NCI-H446 treated with DMSO at 0.1 percent for 48 hours (cell line): ENCODE measurements at regions not wholly inside any gene's neighbourhood (a gene's known extent, or its start where the extent isn't known, plus 50 kb on each side); places are given as distances from the start of the nearest gene placed in this dataset.

Source experiments
- DNase-seq: peaks from one replicate; lab custom pipeline; 2025; lab: John Stamatoyannopoulos, UW

DNA sequence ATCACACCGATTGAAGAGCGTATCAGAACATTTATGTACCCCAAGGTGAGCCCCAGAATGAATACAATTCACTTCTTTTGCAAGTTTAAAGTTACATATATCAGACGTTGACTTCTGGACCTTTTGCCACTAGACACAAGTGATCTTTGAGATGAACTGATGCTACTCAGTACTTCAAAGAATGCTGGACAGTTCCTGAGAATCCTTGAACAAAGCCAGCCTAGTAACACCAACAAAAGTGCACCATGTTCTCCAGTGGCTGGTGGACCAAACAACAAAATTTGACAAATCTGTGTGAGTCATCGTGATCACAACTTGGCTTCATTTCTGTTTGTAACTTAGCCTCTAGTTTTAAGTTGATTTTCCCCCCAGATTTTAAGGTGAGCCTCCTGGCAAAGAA lies 355.7 kb downstream of the SOX2 start:
- no peak for DNase-seq

DNA sequence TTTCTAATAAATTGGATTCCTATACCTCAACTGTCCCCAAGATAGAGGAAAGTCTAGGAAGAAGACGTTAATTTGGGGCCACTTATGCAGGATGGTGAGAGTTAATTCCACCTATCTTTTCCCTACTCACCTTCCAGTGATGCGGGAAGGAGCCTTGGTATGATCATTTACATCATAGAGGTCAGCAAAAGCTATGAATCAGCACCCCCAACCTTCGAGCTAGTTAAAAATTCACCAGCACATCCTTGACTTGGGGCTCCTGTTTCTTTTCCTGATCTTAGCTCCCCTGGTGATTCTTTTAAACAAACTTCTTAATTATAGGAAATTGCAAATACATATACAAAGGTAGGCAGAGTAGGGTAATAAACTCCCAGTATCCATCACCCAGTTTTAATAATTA lies 366.6 kb downstream of the SOX2 start:
- DNase-seq = no peak

DNA sequence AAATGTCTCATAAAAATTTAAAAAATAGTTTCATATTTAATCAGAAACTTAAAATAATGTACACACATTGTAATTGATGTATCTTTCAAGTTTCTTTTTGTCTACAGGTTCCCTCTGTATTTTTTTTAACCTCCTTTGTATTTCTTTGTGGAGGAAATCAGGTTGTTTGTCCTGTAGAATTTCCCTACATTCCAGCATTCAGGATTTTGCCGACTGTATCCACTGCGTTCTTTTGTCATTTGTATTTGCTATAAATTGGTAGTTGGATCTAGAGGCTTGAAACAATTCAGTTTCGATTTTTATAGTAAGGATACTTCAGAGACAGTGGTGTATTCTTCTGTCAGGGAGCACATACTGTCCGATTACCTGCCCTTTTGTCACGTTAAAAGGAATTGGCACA lies 367.2 kb downstream of the SOX2 start:
- no peak for DNase-seq

DNA sequence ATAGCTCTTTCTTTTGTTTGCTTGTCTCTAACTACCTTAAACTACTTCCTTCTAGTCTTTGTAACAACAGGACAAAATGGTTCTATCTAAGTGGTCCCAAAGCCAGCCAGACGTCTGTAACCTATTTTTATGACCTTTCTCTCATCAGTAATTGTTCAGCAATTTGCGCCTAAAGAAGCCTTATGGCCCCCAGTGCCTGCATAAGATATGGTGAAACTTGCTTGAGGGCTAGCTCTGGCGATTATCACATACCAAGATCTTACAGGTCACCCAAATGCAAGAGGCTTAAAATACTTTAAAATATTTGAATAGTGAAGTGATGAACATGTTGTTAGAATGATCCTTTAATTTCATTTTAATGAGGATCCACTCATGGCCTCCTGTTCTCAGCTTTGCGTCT lies 369.4 kb downstream of the SOX2 start:
- DNase-seq = no peak

DNA sequence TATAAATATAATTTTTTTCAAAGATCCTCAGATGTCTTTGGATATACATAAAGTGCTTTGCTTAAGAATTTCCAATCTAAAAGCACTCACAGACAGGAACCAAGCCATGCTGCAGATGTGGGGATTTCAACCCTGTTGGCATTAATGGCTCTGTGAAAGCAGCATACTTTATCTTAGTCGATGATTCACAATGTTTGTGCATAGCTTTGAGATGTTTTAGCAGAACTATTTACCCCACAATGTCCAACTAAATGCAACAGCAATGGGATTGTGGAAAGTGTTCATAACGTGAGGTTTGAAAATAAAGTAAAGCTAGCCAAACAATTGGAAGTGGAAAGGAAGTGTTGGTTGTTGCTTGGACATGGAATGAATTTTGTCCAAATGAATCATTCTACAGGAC lies 371.4 kb downstream of the SOX2 start:
- no peak for DNase-seq

DNA sequence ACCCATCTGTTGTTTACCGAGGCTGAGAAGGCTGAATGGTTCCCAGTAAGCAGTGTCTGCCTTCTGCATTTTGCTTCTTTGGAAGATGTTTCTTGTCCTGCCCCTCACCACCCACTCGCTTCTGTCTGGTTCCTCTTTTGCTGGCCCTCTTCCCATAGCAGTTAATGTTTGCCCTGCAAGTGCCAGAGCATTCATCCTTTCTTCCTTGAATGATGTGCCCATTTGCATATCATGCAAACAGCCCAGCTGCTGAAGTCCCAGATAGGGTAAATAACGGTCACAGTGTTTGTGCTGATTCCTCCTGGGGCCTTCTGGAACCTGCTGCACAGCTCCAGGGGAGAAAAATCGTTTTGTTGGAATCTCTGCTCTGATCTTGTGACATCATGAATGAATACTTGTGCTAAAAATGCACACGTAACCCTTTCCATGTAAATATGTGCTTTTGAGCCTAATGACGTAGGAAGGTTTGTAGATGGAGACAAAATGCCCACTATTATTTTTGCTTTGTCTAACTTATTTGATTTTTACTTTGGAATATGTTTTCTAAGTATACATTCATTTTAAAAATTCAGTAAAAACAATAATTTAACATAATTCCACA lies 381.0 kb downstream of the SOX2 start:
- peak; percentile 97 for DNase-seq

DNA sequence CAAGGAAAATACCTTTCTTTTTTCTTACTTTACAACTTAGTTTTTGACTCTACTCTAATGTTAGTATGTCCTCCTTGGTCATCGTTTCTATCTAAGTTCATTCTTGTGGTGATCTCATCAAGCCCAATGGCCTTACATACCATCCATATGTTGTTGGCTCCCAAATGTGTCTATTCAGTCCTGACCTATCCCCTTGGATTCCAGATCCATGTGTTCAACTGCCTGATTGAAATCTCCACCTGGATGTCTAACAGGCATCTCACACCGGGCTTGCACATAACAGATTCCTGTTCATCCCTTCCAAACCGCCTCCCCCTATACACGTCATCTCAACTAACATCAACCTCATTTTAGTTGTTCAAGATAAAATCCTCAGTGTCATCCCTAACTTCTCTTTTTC lies 382.6 kb downstream of the SOX2 start:
- DNase-seq = no peak

DNA sequence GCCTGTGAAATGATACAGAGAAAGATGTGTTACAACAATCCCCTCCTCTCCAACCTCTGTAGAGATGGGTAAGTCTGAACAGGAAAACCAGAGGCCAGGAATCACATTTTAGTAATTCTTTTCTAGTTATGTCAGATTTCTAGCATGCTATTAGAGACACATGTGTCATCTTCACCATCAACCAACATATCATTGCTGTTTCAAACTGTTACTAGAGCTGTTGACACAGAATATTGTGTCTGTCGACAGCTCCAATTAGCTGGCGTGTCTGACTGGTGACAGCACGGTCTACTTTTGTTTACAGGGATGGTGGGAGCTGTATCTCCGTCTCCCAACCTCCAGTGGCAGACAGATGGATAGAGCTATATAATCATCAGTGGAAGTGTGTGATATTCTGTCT lies 393.2 kb downstream of the SOX2 start:
- no peak for DNase-seq

DNA sequence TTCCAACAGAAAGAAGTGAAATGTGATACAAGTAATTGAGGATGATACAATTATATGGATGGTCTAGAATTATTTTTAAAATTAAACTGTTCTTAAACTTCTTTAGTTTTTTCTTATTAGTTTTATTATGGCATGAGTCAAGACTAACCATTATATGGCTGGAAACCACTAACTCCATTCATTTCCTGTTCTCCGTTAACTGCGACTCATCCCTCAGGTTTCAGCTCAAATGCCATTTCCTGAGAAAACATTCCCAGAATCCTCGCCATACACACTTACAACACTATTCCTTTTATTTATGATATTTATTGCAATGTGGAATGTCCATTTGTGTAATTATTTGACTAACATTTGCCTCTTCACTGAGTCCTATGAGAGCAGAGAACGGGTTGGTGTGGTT lies 394.1 kb downstream of the SOX2 start:
- DNase-seq = no peak

DNA sequence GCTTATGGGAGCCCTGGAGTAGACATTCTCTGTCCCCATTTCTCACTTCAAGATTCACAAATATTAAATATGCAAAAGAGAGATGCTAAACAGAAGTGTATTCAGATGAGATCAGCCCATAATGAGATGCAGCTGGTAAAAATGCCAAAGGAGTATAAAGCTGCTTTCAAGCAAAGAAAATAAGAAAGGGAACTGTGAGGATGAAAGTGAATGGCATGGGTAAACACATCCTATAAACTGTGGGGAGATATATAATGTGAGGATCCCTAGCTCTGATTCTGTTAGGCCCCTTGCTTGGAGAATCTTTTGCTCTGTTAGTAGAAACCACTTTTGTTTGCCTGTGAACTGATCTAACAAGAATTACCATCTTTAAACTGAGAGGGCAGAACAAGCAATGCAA lies 396.6 kb downstream of the SOX2 start:
- no peak for DNase-seq

DNA sequence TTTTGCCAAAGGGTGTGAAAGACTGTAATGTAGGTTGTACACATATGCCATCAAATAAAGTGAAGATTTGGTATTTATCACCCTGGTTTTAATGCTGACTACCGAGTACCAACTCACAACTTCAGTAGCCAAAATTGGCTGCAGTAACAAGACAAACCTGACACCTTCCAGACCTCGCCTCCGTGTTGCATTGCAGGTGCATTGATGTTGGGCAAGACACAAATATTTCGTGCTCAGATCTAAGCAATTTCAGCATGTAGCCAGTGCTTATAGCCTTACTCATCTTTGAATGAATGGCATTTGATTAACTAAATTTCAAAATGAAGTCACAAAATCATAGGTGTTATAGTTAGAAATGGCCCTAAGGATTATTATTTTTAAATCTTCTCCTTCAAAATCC lies 400.2 kb downstream of the SOX2 start:
- no peak for DNase-seq

DNA sequence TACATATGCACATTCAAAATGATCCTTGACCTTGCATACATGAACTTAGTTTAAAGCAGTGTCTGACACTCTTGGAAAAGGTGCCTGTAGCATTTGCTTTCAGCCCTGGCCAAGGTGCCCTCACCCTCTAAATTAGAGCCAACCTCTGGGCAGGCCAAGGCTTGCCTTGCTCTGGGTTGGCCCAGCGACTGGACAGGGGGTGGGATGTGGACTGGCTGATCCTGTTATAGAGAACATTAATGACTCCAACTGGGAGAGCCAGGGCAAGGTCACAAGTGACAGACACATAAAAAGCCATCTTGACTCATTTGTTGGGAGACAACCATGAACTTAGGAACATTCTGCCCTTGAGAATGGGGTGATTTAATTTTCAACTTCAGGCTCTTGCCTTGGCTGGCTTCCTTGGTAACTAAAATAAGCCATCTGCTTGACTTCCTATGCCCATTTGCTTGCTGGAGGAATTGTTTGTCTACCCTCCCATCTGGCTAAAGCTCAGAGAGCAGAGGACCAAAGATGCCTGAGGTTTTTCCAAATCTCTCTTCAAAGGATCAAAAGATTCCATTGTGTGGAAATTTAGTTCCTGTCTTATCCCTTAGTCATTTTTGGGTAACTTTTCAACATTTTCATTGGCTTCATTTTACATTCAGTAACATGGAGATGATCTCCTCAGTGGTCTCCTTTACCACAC lies 403.7 kb downstream of the SOX2 start:
- DNase-seq = peak; percentile 93

DNA sequence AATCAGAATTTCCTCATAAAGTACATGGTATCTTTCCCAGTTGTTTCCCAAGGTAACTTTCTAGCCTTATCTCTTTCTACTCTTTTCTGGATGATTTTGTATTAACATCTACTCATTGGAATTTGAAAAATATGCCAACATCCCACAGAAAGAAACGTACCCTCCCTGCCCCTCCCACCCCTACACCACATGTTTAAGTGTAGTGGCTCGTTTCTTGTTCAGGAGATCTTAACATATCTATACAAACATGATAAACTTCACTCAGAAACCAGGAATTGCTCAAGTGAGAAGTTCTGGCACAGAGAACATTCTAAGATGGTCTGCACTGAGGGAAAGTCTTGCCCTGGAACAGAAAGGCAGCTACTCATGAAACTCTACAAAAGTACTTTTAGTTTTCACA lies 404.7 kb downstream of the SOX2 start:
- DNase-seq = no peak

DNA sequence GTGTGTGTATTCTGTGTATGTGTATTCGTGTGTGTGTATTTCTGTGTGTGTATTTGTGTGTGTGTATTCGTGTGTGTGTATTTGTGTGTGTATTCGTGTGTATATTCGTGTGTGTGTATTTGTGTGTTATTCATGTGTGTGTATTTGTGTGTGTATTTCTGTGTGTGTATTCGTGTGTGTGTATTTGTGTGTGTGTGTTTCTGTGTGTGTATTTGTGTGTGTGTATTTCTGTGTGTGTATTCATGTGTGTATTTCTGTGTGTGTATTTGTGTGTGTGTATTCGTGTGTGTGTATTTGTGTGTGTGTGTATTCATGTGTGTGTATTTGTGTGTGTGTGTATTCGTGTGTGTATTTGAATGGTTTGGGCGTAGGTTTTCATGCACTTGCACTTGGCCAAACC lies 405.4 kb downstream of the SOX2 start:
- no peak for DNase-seq

DNA sequence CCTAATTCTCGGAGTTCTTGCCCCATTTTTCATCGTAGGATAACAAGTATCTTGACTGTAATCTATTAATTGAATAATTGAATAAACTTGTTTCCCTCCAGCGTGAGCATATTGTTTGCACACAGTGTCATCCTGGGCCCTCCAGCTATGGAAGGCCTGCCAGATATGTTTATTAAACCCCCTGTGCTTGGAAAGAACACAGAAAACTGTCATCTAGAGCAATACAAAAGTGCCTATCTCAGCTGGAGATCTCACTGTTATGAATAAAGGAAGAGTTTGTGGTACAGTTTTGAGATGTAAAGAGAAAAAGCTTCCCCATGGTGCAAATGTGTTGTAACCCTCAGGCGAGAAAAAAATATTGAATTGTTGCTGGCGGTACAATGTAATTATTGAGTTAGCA lies 405.9 kb downstream of the SOX2 start:
- peak; percentile 82 for DNase-seq

DNA sequence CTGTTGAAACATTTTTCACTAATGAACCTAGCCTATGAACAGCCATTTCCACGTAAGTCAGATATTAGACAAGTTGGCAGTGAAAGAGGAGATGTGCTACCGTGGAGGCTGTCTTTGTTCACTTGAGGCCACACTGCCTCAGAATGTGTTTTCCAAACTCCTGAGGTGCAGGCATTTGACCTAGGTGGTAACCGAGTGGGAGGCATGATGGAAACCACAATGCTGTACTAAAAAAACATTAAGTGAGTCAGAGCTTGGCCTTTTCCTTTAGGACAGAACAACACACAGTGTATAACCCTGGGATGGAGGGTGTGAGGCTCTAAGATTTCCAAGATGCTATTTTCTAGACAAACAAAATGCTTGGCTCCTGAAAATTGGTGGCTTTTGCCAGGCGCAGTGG lies 406.3 kb downstream of the SOX2 start:
- no peak for DNase-seq

DNA sequence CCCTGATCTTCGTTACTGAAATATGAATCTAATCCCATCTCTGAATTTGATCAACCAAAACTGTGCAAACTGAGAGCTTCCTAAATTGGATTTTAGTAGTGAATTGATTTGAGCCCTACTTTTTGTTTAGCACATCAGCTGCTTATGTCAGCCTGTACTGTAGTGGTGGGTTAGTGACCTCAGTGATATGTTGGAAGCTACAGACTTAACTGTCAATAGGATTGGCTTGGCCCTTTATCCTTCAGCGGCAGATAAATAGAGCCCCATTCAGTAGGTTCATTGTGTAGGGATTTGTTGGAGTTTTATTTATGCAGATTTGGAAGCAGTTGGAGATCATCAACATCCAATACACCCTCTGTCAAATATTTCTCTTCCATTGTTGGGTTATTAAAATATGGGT lies 409.7 kb downstream of the SOX2 start:
- no peak for DNase-seq

DNA sequence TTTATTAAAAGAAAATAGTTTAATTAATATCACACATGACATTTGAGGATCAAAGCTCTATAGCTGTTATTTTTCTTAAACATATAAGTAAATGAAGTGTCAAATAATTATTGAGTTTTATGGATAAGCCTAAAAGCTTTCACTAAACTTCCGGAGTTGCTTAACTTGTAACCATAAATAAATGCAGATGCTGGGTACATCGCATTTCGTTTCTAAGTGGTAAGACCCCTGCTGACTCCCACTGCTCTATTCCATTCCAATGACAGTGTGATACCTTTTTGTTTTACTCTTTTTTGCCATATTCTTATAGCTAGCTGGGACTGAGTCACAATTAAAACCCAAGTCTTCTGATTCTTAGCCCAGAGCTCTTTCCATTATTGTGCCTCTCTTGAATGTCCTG lies 411.1 kb downstream of the SOX2 start:
- no peak for DNase-seq

DNA sequence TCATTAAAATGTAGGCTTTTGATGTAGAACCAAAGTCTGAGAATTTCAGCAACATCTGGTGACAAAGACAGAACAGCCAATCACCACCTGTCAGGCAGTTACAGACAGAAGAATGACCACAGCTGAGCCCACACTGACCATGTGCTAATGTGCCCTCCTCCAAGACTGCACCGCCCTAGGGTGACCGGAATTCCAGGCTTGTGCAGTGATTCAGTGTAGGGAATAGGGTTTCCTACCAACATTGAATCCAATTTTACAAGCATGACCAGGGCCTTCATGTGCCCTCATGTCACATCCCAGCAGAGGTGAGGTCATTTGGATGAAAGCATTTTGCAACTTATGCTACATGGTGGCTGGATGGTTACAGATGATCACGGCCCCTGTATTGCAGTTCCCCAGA lies 412.5 kb downstream of the SOX2 start:
- peak; percentile 34 for DNase-seq

DNA sequence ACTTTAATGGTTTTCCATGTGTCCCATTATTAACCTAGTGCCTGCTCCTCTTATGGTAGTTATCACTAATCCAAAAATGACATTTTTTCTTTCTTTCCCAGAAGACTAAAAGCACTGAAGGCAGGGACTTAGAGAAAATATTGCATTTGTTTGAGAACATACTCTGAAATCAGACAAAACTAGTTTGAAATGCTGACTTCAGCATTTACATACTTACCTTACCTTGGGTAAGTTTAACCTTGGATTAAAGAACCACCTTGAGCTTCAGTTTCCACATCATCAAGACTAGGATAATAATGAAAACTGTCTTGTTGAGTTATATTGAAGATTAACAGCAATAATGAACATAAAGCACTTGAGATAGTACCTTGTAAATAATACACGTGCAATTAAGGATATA lies 413.0 kb downstream of the SOX2 start:
- no peak for DNase-seq

DNA sequence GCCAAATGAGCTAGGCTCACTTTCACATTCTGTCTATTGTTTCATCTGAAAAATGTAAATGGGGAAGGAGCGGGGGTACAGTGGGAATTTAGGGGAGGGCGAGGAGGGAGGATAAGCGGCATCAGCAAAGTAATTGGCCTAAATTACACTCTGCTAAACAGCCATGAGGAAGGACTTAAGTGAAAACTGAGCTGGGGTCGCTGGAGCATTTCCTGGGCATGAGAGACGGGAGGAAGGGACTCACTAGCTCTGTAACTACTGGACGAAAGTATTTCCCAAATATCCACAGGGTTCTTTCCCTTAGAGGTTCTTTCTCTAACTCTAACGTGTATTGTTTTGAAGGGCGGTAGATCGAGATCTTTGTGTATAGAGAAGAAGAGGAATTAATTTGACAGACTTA lies 418.0 kb downstream of the SOX2 start:
- DNase-seq = no peak

DNA sequence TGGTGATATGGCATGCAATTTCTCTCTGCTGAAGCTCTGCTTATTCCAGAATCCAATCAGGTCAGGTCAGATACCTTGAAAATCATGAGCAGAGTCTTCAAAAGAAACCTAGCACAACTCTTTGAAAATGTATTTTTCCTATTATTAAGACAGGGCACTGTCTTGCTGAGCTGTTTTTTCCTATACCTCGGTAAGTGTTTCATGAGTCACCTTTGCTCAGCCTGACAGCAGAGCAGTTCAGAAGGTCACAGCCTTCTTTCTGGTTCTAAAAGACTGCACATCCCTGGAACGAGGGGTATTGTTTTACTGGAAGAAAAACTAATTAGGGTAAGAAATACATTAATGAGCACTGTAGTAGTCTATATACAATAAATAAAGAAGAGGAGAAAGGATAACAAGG lies 422.0 kb downstream of the SOX2 start:
- DNase-seq = no peak

DNA sequence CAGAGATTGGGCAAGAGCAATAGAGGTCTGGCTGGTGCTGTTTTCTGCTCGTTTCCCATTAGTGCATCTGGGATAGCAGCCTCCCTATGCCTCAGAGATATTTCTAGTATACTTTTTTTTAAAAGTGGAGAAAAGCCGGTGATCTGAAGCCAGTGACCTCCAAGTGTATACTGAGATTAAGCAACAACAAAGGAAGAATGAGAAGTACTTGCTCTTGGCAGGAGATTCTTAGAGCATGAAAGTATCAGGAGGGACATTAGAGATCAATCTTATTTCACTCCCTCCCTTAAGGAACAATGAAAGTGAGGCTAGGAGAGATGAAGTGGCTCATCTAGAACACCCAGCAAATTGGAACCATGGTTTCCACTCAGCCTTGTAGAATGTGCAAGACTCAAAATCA lies 423.3 kb downstream of the SOX2 start:
- DNase-seq = no peak
